Psoas muscle (tissue), 7 donors: ENCODE measurements at regions not wholly inside any gene's neighbourhood (a gene's known extent, or its start where the extent isn't known, plus 50 kb on each side); places are given as distances from the start of the nearest gene placed in this dataset.

Source experiments
- ATAC-seq, 4 donors: fragments of 200-7000 bp; cut with Tn5 transposase; one replicate each; pipeline ENCODE4 v1.9.1; 2020; ENCODE audit warnings: moderate library complexity in 3 of 4, mild to moderate bottlenecking in 2 of 4
- DNase-seq, 2 donors: peaks; one replicate each; pipeline ENCODE4 v3.0.0-alpha.2; 2020
- H3K27ac ChIP-seq: fragments of 200-600 bp; one replicate; pipeline ENCODE4 v1.8.0; 2022
- H3K27me3 ChIP-seq, 3 donors: fragments of 200-600 bp in 1 of 3; one replicate each; pipeline versions ENCODE4 v1.6.1 to v1.8.0; 2013 to 2022; ENCODE audit warnings: low read length in 2 of 3, mild to moderate bottlenecking in 2 of 3, moderate library complexity in 1 of 3; ENCODE audit not compliant: insufficient read depth in 3 of 3
- H3K36me3 ChIP-seq, 2 donors: fragments of 200-600 bp in 1 of 2; one replicate each; pipeline versions ENCODE4 v1.6.1 to v1.8.0; 2013 to 2022; ENCODE audit warnings: low read depth in 1 of 2, mild to moderate bottlenecking in 1 of 2, moderate library complexity in 1 of 2; ENCODE audit not compliant: insufficient read depth in 1 of 2
- H3K4me1 ChIP-seq: fragments of 200-600 bp; one replicate; pipeline ENCODE4 v1.8.0; 2022
- H3K4me3 ChIP-seq: fragments of 200-600 bp; one replicate; pipeline ENCODE4 v1.8.0; 2022; ENCODE audit warnings: mild to moderate bottlenecking
- H3K9me3 ChIP-seq: fragments of 200-600 bp; one replicate; pipeline ENCODE4 v1.8.0; 2022
- CTCF ChIP-seq: fragments of 200-600 bp; IDR thresholded peaks from one replicate; pipeline ENCODE4 v1.8.0; 2022; ENCODE audit warnings: antibody characterized with exemption
- WGBS, 3 donors: extraction: QIAGEN DNeasy Blood & Tissue Kit; methylation state at CpG; one replicate each; pipeline versions ENCODE4 v1.1.6 to v1.1.7; 2013; 5-methylcytosine and 5-hydroxymethylcytosine counted together
- intact Hi-C, 2 donors: fragments of 100-400 bp; cut with DNase I; formaldehyde crosslinking; loops; one replicate each; pipeline versions ENCODE4 v1.11.0 to v1.14.2; 2022
- donor health status: healthy with polysubstance abuse.
- donor health status: DM: no; HTN: no; CAD: no; lungs with moderate emphysema.
- donor health status: Bipolar disorder and iron deficiency.
- donor health status: healthy.
- donor health status: DM: yes; HTN: yes; CAD: no.
- donor health status: DM: no; HTN: no; CAD: no.
- donor health status: DM: yes; HTN: yes; CAD: no.

GRCh38 chr13:111486801-111487200 lies 166.4 kb downstream of the TEX29 start:
- ATAC-seq: no peak
- intact Hi-C loops: no loop called here
- 89 to 91% (median 90%) methylated on average over 6 of the region's 6 CpGs for WGBS, 3 donors

GRCh38 chr13:111488486-111489132 lies 168.2 kb downstream of the TEX29 start:
- Histone ChIP-seq H3K27me3 (peaks cover 0 to 12% (median 6%) of the 10 kb centered on the region in 3 donors), H3K36me3 (no peaks in the 10 kb centered on the region), H3K9me3 (peaks cover 13% of the 10 kb centered on the region), H3K27ac (no peak overlapping the region), H3K4me1 (no peaks in the 10 kb centered on the region), H3K4me3 (no peak overlapping the region)
- WGBS, 3 donors: 69 to 75% (median 73%) methylated on average over 13 of the region's 13 CpGs
- no peak for TF ChIP-seq CTCF
- ATAC-seq (no peak), DNase-seq (no peak)
- intact Hi-C loops: no loop called here

More at GRCh38 chr13:111486801-111487200, 166.4 kb downstream of the TEX29 start:
- Histone ChIP-seq H3K27ac (no peak overlapping the region), H3K36me3 (no peaks in the 10 kb centered on the region), H3K4me1 (no peaks in the 10 kb centered on the region), H3K27me3 (peaks cover 0 to 21% (median 6%) of the 10 kb centered on the region in 3 donors), H3K9me3 (peaks cover 13% of the 10 kb centered on the region), H3K4me3 (no peak overlapping the region)
- TF ChIP-seq CTCF: no peak
- no peak for DNase-seq

GRCh38 chr13:111489301-111489700 lies 168.9 kb downstream of the TEX29 start:
- no peak for ATAC-seq
- no peak for DNase-seq
- intact Hi-C loops: no loop called here
- peaks cover 0 to 12% (median 6%) of the 10 kb centered on the region in 3 donors for H3K27me3 ChIP-seq
- WGBS, 3 donors: 68 to 73% (median 72%) methylated on average over 8 of the region's 8 CpGs
- H3K4me1 ChIP-seq: no peaks in the 10 kb centered on the region
- H3K4me3 ChIP-seq: no peak overlapping the region
- H3K27ac ChIP-seq: no peak overlapping the region
- H3K36me3 ChIP-seq: no peaks in the 10 kb centered on the region
- TF ChIP-seq CTCF: no peak
- peaks cover 13% of the 10 kb centered on the region for H3K9me3 ChIP-seq

- Histone ChIP-seq H3K27me3 (peaks cover 0 to 9% (median 4%) of the 10 kb centered on the region in 3 donors), H3K36me3 (no peaks in the 10 kb centered on the region), H3K9me3 (peaks cover 13% of the 10 kb centered on the region), H3K27ac (no peak overlapping the region), H3K4me3 (no peak overlapping the region), H3K4me1 (no peaks in the 10 kb centered on the region)
- intact Hi-C loops: no loop called here
- 83 to 89% (median 88%) methylated on average over 6 of the region's 6 CpGs for WGBS, 3 donors
- DNase-seq (no peak), ATAC-seq (no peak)
- TF ChIP-seq CTCF: no peak
These were observed 170.2 kb downstream of the TEX29 start for GRCh38 chr13:111490611-111491010.

GRCh38 chr13:111491021-111491420 lies 170.6 kb downstream of the TEX29 start:
- 27 to 31% (median 28%) methylated on average over 11 of the region's 11 CpGs for WGBS, 3 donors
- peaks cover 13% of the 10 kb centered on the region for H3K9me3 ChIP-seq
- ATAC-seq (no peak), DNase-seq (no peak)
- peaks cover 0 to 9% (median 4%) of the 10 kb centered on the region in 3 donors for H3K27me3 ChIP-seq
- no peak overlapping the region for H3K27ac ChIP-seq
- H3K36me3 ChIP-seq: no peaks in the 10 kb centered on the region
- no peaks in the 10 kb centered on the region for H3K4me1 ChIP-seq
- no peak overlapping the region for H3K4me3 ChIP-seq
- no peak for TF ChIP-seq CTCF
- intact Hi-C loops: no loop called here
